ENCODE measurements at regions not wholly inside any gene's neighbourhood (a gene's known extent, or its start where the extent isn't known, plus 50 kb on each side); places are given as distances from the start of the nearest gene placed in this dataset.

DNA sequence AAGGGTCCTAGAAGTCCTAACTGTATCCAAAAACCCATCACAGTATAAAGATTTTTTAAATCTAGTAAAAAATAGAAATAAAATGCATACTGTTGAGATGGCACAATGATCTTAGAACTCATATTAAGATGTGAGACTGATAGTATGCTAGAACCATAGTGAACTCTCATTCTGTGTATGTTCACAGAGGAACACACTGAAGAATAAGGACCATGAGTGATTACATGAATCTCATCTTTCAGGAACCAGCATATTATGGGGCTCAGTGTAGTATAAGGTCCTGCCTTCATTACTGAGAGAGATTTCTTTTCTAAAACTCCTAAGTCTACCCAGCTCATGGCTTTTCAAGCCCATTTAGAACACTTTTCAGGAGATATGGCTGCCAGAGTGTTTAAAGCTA is 59.8 kb upstream of the RFC3 start:
- TF ChIP-seq, protein P1, sequence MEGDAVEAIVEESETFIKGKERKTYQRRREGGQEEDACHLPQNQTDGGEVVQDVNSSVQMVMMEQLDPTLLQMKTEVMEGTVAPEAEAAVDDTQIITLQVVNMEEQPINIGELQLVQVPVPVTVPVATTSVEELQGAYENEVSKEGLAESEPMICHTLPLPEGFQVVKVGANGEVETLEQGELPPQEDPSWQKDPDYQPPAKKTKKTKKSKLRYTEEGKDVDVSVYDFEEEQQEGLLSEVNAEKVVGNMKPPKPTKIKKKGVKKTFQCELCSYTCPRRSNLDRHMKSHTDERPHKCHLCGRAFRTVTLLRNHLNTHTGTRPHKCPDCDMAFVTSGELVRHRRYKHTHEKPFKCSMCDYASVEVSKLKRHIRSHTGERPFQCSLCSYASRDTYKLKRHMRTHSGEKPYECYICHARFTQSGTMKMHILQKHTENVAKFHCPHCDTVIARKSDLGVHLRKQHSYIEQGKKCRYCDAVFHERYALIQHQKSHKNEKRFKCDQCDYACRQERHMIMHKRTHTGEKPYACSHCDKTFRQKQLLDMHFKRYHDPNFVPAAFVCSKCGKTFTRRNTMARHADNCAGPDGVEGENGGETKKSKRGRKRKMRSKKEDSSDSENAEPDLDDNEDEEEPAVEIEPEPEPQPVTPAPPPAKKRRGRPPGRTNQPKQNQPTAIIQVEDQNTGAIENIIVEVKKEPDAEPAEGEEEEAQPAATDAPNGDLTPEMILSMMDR (IDR thresholded peaks at IDR 0.05): no peak
- no peak for TF ChIP-seq POLR2A (IDR thresholded peaks at IDR 0.05)
- TF ChIP-seq POLR2AphosphoS5 (IDR thresholded peaks at IDR 0.05): no peak
